ENCODE measurements at regions not wholly inside any gene's neighbourhood (a gene's known extent, or its start where the extent isn't known, plus 50 kb on each side); places are given as distances from the start of the nearest gene placed in this dataset.
"Not testable (repeated sequence)": the region's sequence is repeated elsewhere in the genome, so short reads cannot be mapped to it uniquely, and the experiment has no call there.

- TF ChIP-seq CTCF (IDR thresholded peaks at IDR 0.05; ENCODE audit: borderline replicate concordance, insufficient read depth, low read depth, low read length) = no peak
- no peak overlapping the region for H3K4me3 ChIP-seq (ENCODE audit: low read depth, low read length)
Observed at GRCh38 chr9:108050894-108051293, 561.3 kb upstream of the KLF4 start.

- no peak overlapping the region for H3K4me3 ChIP-seq (ENCODE audit: low read depth, low read length)
- no peak for TF ChIP-seq CTCF (IDR thresholded peaks at IDR 0.05; ENCODE audit: borderline replicate concordance, insufficient read depth, low read depth, low read length)
Observed at GRCh38 chr9:108049671-108050494, 560.3 kb upstream of the KLF4 start.

GRCh38 chr9:108049026-108049607, 559.5 kb upstream of the KLF4 start:
- no peak overlapping the region for H3K4me3 ChIP-seq (ENCODE audit: low read depth, low read length)
- no peak for TF ChIP-seq CTCF (IDR thresholded peaks at IDR 0.05; ENCODE audit: borderline replicate concordance, insufficient read depth, low read depth, low read length)

GRCh38 chr9:108048406-108049025, 558.9 kb upstream of the KLF4 start:
- TF ChIP-seq CTCF (IDR thresholded peaks at IDR 0.05; ENCODE audit: borderline replicate concordance, insufficient read depth, low read depth, low read length) = no peak
- no peak overlapping the region for H3K4me3 ChIP-seq (ENCODE audit: low read depth, low read length)

GRCh38 chr9:108047777-108048176, 558.2 kb upstream of the KLF4 start:
- H3K4me3 ChIP-seq (ENCODE audit: low read depth, low read length) = not testable (repeated sequence)

- TF ChIP-seq CTCF (IDR thresholded peaks at IDR 0.05; ENCODE audit: borderline replicate concordance, insufficient read depth, low read depth, low read length) = no peak
- no peak overlapping the region for H3K4me3 ChIP-seq (ENCODE audit: low read depth, low read length)
Observed at GRCh38 chr9:108047264-108047663, 557.7 kb upstream of the KLF4 start.

GRCh38 chr9:108045851-108046250, 556.3 kb upstream of the KLF4 start:
- TF ChIP-seq CTCF (IDR thresholded peaks at IDR 0.05; ENCODE audit: borderline replicate concordance, insufficient read depth, low read depth, low read length) = no peak
- no peak overlapping the region for H3K4me3 ChIP-seq (ENCODE audit: low read depth, low read length)

Measured in GM12875 (cell line).